PFSK-1 (cell line): ENCODE measurements at regions not wholly inside any gene's neighbourhood (a gene's known extent, or its start where the extent isn't known, plus 50 kb on each side); places are given as distances from the start of the nearest gene placed in this dataset.

Source experiments
- POLR2AphosphoS5 ChIP-seq: IDR thresholded peaks from 2 replicates; pipeline ENCODE4 v1.6.1; 2012; ENCODE audit warnings: low read depth, mild to moderate bottlenecking, control low read depth, low read length, moderate library complexity
- SIN3A ChIP-seq: IDR thresholded peaks from 2 replicates; pipeline ENCODE4 v1.6.1; 2012; ENCODE audit warnings: mild to moderate bottlenecking, low read length, moderate library complexity, borderline replicate concordance; ENCODE audit not compliant: insufficient read depth
- TAF1 ChIP-seq: IDR thresholded peaks from 2 replicates; pipeline ENCODE4 v1.6.1; 2012; ENCODE audit warnings: low read length, control low read depth, borderline replicate concordance; ENCODE audit not compliant: insufficient read depth

DNA sequence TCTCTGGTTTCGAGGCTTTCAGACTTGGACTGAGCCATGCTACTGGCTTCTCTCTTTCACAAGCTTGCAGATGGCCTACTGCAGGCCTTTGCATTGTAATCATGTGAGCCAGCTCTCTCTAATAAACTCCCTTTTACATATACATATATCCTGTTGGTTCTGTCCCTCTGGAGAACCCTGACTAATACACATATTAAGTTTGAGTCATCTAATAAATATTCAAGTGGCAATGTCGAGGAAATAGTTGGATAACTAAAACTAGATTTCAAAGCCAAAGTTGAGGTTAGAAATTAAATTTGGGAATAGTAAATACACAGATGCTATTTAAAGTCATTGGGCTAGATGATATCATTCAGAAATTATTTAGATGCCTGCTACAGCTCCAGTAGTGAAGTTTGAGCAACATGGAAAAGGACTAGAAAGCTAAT lies 1343.4 kb downstream of the GRIK2 start:
- TF ChIP-seq TAF1 (no peak), POLR2AphosphoS5 (no peak), SIN3A (no peak)
